GM18858 (cell line): ENCODE measurements at regions not wholly inside any gene's neighbourhood (a gene's known extent, or its start where the extent isn't known, plus 50 kb on each side); places are given as distances from the start of the nearest gene placed in this dataset.
A peak's percentile ranks its signal among the peaks of the same experiment; 100 is the strongest.
"Not testable (repeated sequence)": the region's sequence is repeated elsewhere in the genome, so short reads cannot be mapped to it uniquely, and the experiment has no call there.

Experiments used
- ATAC-seq: cut with Tn5 transposase; IDR thresholded peaks from one replicate; pipeline ENCODE4 v1.9.1; 2021; ENCODE audit not compliant: unreplicated experiment

- ATAC-seq = no peak
Observed at GRCh38 chr7:16098058-16098457, 323.3 kb downstream of the CRPPA start.

DNA sequence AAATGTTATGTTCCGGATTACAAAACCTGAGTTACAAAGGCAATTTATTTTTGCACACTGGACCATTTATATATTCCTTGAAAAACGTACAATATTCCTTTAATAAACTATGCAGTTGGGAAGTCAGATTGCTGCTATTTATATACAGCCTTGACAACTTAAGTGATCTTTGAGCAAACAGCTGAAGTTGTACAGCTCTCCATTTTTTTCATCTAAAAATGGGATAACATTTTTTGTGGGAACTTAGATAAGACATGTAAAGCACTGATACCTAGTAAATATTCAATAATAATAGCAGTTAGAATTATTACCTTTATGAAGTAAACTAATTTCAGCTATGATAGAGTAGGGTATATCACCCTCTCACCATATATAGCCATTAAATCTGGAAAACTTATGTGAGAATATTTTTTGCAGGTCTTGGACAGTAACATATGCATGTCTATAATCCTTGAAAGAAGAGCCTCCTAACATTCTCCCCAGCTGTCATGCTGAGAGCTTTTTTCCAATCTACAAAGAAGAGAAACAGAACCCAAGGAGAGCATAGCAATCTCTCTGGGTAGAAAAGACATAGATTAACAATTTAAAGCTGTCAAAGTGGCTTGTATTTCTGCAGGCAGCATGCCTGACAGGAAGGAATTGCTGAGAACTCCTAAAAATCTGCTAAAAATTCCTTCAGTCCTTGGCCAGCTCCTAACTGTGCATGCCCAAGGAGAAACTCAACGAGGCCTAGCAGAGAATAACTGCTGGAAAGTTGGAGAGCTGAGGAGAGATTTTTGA, 326.0 kb downstream of the CRPPA start:
- no peak for ATAC-seq

DNA sequence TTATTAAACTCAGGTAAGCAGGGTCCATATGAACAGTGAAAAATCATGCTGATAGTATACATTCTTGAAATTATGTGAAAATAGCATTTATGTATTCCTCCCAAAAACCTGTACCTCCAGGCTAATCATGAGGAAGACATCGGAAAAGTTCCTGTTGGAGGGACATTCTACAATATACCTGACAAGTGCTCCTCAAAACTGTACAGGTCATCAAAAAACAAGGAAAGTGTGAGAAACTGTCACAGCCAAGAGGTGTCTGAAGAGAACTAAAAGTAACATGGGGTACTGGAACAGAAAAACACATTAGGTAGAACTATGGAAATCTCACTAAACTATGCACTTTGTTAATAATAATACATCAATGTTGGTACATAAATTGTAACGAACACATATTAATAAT, 326.7 kb downstream of the CRPPA start:
- ATAC-seq = no peak

- no peak for ATAC-seq
Observed at GRCh38 chr7:16092711-16093110, 328.6 kb downstream of the CRPPA start.

DNA sequence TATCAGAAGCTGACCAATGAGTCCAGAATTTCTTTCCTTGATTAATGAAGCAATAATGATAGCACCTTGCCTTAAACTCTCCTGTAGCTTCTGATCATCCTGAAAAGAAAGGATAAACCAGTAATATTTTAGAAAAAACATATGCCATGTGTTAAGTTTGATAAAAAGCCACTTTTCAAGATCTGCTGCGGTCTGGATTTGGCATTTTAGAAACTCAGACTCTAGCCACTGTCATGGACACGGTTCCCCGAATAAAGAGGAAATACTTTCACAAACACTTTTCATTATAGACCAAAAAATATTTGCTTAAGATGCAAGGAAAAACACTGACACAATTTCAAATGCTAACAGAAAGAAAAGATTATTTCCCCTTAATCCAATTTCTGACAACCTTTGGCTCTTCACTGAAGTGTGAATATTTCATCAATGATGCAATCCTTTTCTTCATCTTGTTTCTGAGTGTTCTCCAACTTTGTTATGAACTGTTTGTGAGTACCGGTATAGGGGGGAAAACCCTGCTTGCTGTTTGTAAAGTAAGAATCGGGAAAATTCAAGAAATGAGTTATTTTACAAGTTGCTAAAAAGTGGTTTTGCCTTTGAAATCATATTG, 329.5 kb downstream of the CRPPA start:
- no peak for ATAC-seq

- no peak for ATAC-seq
Observed at GRCh38 chr7:16089801-16090200, 331.5 kb downstream of the CRPPA start.

DNA sequence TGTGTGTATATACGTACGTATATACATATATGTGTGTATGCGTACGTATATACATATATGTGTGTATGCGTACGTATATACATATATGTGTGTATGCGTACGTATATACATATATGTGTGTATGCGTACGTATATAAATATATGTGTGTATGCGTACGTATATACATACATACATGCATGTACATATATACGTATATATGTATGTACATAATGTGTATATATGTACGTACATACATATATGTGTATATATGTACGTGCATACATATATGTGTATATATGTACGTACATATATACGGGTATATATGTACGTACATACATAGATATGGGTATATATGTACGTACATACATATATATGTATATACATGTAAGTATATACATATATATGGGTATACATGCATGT, 332.1 kb downstream of the CRPPA start:
- ATAC-seq = no peak

DNA sequence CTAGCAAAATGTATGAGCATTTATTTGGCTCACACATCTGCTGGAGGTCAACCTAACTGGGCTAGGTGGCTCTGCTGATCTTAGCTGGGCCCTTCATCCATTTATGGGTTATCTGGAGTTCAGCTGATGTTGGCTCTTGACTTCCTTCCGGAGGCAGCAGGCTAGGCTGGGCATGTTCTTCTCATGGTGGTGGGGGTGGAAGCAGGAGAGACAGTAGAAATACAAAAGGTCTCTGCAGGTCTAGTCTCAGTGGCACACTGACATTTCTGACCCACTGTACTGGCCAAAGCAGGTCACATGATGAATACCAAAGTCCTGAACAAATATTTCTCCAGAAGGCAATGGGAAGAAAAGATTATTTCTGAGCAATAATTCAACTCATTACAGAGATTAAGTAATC, 334.6 kb downstream of the CRPPA start:
- no peak for ATAC-seq

DNA sequence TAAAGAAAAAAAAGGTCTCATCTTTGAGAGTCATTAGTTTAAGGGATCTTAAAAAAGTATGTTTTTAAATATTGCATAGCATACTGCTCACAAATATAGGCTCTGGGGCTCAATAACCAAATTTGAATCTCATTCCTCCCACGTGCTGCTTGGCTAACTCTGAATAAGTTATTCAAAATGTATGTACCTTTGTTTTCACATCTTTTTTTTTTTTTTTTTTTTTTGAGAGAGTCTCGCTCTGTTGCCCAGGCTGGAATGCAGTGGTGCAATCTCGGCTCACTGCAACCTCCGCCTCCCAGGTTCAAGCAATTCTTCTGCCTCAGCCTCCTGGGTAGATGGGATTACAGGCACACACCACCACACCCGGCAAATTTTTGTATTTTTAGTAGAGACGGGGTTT, 335.6 kb downstream of the CRPPA start:
- not testable (repeated sequence) for ATAC-seq

DNA sequence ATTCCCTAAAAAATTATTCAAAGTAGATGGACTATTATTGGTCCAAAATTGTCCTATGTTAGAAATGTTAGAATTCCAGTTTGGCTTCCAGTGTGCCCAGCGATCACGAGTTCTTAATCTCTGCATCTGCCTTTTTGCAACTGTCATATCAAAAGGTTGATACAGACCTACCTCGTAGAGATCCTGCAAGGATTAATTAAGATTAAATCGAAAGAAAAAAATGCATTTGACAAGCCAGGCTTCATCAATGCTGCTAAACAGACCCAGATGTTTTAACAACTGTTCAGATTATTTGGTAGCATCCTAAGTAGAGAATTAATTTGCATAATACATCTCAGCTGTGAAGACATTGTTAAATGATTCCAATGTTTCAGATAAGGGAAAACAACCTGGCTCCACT, 336.5 kb downstream of the CRPPA start:
- no peak for ATAC-seq

GRCh38 chr7:16084370-16084769, 337.0 kb downstream of the CRPPA start:
- ATAC-seq = no peak

DNA sequence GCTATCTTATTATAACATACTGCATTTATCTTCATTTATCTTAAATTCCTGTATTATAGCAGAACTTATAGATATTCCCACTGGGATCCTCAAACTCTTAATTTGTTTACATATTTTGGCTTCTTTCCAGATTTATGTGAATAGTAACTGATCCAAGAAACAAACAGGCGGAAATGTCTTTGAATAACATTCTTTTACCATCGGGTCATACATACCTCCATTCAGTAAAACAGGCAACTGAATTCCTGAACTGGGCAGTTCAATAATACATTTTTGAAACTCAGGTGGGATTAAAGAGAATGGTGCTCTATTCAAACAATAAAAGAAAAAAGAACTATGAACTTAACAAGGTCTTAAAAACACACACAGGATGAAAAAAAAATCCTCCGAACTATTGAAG, 337.4 kb downstream of the CRPPA start:
- no peak for ATAC-seq

GRCh38 chr7:16080131-16080530, 341.2 kb downstream of the CRPPA start:
- no peak for ATAC-seq

GRCh38 chr7:16079723-16080122, 341.6 kb downstream of the CRPPA start:
- ATAC-seq = no peak

DNA sequence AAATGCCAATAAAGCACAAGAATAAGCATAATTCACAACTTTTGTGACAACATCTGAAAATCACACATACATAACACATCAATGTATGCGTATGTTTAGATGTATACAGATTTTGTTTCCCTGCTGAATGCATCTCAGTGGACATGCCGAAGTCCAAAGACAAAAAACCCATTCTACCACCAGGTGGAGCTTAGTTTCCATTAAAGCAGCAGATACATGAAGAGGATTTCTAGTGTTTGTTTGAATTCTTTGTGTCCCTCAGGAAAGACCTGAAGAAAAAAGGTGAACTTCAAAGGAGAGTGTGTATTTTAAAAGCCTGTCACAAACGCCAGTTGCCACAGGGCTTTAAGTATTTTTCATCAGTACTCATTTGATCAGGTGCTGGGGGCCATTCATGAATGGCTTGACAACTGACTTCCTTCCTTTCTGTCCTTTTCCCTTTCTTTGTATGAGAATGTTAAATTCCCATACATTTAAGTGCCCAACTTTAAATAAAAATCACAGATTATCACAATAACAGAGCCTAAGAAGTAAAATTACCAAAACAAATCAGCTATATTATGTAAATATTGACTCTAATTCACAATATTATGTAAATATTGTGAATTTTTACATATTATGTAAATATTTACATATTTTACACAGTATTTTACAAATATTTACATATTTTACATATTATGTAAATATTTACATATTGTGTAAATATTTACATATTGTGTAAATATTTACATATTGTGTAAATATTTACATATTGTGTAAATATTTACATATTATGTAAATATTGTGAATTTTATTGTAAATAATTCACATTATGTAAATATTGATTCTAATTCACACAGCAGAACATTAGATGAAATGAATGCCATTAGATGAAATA, 343.0 kb downstream of the CRPPA start:
- ATAC-seq = peak; percentile 69

DNA sequence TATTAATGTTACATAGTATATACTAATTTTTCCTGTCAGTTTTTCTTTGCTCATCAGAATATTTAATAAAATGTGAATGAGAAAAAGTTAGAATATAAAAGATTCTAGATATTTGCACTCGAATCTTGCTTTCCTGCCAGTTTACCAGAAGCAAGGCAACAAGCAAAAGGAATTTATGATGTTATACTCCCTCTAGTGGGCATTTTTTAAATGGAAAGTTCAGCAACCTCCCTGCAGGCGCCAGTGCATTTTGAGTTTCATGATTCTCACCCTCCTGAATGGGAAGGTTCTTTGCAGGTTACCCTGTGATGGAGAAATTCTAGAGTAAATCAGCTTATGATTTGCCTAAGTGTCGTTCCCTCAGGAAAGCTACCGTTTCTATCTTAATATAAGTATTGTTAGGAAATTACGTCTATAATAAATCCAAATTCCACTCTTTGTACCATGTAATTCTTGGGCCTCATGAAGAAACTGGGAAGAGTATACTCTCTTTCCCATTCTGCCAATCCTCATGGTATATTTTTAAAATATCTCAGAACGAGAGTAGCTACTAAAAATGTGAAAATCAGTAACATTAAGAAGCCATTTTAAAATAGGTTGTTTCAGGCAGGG, 350.0 kb downstream of the CRPPA start:
- ATAC-seq = peak; percentile 95

DNA sequence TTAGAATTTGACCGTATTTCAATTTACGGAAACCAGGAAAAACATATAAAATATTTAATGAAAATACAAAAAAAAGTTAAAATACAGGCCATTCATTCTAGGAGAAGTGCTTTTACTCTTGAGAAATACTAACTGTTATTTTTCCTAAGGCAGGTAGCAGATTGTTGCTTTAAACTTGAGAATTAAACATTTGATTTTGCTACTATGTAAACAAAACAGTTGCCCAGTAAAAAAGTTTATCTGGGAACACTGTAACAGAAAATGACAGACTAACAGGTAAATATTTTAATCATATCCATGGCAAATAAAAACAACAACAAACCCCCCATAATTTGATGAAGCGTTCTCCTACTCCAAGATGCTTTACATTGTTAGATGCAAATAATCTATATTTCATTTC, 350.5 kb downstream of the CRPPA start:
- no peak for ATAC-seq

- ATAC-seq = no peak
Observed at GRCh38 chr7:16069998-16070397, 351.3 kb downstream of the CRPPA start.

DNA sequence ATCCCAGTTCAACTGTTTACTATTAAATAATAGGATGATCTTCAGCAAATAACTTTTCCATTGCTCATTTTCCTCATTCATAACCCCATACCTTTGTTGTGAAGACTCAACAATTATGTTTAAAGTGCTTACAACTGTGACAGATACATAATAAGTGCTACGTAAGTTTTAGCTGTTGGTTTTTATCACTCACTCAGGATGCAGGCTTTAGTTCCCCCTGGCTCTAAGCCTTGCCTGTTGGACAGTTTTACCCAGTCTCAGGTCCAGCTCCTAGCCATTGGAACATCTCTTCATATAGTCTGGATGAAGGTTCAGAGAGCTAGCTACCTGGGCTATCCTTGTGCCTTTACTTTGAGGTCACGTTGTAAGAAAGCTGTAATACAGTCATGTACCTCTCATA, 353.2 kb downstream of the CRPPA start:
- ATAC-seq = no peak

- no peak for ATAC-seq
Observed at GRCh38 chr7:16067711-16068110, 353.6 kb downstream of the CRPPA start.

DNA sequence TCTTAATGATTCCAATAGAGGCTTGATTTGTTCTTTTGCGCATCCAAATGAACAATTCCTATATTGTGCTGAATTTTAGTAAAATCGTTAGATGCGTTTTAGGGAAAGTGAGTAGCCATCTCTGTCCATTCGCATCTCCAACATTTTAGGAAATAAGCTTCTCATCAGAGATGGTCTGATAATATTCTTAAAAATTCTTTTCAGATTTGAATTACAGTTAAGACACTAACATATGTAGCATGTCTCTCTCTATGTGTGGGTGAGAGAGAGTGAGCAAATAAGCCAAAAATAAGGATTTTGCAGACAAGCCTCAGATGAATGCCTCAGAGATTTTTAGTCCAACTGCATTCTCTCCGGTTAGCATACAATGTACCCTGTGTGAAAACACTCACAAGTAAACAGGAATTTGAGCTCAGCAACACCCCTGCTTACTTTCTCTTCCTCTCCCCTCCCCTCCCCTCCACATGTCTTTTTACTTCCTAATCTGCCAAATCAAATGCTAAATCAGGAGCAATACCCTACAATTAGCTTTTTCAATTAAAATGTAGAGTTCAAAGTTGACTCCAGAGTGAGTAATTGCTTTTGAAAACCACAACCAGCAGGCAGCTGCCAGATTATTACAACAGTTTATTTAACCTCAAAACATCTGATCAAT, 354.4 kb downstream of the CRPPA start:
- no peak for ATAC-seq
